Thymus (tissue), 11 donors: ENCODE measurements at regions not wholly inside any gene's neighbourhood (a gene's known extent, or its start where the extent isn't known, plus 50 kb on each side); places are given as distances from the start of the nearest gene placed in this dataset.
A peak's percentile ranks its signal among the peaks of the same experiment; 100 is the strongest.
"Not testable (repeated sequence)": the region's sequence is repeated elsewhere in the genome, so short reads cannot be mapped to it uniquely, and the experiment has no call there.

Source experiments
- DNase-seq, 9 donors: peaks; one replicate each; pipeline ENCODE4 v3.0.0-alpha.2; 2013; ENCODE audit warnings: low spot score in 9 of 9, low read depth in 6 of 9, missing footprints in 1 of 9
- H3K27ac ChIP-seq, 2 donors: one replicate each; pipeline ENCODE4 v1.5.1; 2013; ENCODE audit warnings: control low read depth in 1 of 2, low read depth in 1 of 2, low read length in 1 of 2, mild to moderate bottlenecking in 1 of 2, moderate library complexity in 1 of 2
- H3K27me3 ChIP-seq, 2 donors: one replicate each; pipeline ENCODE4 v1.5.1; 2013; ENCODE audit warnings: low read length in 1 of 2; ENCODE audit not compliant: control insufficient read depth in 2 of 2, insufficient read depth in 1 of 2
- H3K36me3 ChIP-seq, 2 donors: one replicate each; pipeline ENCODE4 v1.5.1; 2013; ENCODE audit warnings: low read length in 1 of 2, mild to moderate bottlenecking in 1 of 2, moderate library complexity in 1 of 2; ENCODE audit not compliant: control insufficient read depth in 2 of 2, insufficient read depth in 2 of 2
- H3K4me1 ChIP-seq, 2 donors: one replicate each; pipeline ENCODE4 v1.5.1; 2013; ENCODE audit warnings: low read length in 2 of 2; ENCODE audit not compliant: control insufficient read depth in 2 of 2, insufficient read depth in 2 of 2
- H3K4me3 ChIP-seq, 2 donors: one replicate each; pipeline ENCODE4 v1.5.1; 2013; ENCODE audit warnings: low read length in 2 of 2, control low read depth in 1 of 2, mild to moderate bottlenecking in 1 of 2
- H3K9me3 ChIP-seq, 2 donors: one replicate each; pipeline ENCODE4 v1.5.1; 2013; ENCODE audit warnings: low read length in 1 of 2, mild to moderate bottlenecking in 1 of 2; ENCODE audit not compliant: control insufficient read depth in 2 of 2, insufficient read depth in 1 of 2
- WGBS: extraction: QIAGEN DNeasy Blood & Tissue Kit; methylation state at CpG from one replicate; pipeline ENCODE4 v1.1.7; 2013; 5-methylcytosine and 5-hydroxymethylcytosine counted together
- donor health status: healthy.

DNA sequence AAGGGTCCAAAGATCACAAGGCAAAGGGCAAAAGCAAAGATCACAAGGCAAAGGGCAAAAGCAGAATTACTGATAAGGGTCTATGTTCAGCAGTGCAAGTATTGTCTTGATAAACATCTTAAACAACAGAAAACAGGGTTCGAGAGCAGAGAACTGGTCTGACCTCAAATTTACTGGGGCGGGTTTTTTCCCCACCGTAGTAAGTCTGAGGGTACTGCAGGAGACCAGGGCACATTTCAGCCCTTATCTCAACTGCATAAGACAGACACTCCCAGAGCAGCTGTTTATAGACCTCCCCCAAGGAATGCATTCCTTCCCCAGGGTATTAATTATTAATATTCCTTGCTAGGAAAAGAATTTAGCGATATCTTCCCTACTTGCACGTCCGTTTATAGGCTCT lies 61.3 kb downstream of the ZNF860 start:
- H3K9me3 ChIP-seq, H3K27me3 ChIP-seq, H3K4me1 ChIP-seq, H3K36me3 ChIP-seq, H3K4me3 ChIP-seq, DNase-seq, H3K27ac ChIP-seq: not testable (repeated sequence)
- WGBS = 97% methylated on average over 6 of the region's 6 CpGs

DNA sequence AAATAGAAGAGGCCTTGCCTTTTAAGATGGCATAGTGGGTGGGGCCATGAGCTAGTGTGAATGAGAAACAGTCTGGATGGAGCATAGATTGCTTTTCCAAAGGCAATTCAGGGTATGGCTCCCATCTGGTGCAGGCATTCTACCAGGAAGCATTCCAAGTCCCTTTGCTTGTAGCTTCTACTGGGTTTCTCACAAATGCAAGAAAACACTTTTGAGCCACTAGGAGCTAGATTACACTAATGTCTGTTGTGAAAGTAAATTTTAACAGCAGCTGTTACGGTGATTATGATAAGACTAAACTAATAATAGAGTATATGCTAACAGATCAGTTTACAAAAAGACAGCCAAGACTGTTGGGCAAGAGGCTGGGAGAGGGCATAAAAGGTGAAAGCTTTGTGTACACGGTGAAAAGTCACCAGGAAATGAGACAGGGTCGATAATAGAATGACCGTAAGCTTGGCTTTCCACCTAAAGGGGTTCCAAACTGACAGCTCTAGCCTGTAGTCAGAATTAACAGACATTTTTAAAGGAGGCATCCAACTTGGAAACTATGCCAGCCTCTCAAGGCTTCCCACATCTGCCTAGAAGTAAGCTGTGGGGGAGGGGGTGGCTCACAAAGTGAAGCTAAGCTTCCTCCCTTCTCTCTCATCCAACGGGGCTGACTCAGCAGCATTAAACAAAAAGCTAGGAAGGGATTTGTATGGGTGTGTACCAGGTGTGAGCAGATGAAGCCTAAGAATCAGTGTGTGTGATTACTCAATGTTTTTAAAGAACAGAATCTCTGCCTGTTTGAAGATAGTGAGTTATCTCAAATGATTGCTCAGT lies 61.1 kb upstream of the GPD1L start:
- H3K36me3 ChIP-seq = no peaks in the 10 kb centered on the region
- peak in 1 of 9 donors; percentile 6 for DNase-seq
- 80% methylated on average over 5 of the region's 5 CpGs for WGBS
- no peaks in the 10 kb centered on the region for H3K27me3 ChIP-seq
- peaks cover 0 to 7% of the 10 kb centered on the region in 2 donors for H3K9me3 ChIP-seq
- H3K4me1 ChIP-seq = no peaks in the 10 kb centered on the region
- H3K27ac ChIP-seq = peak overlapping the region in 1 of 2 donors; percentile 11
- H3K4me3 ChIP-seq = no peak overlapping the region

DNA sequence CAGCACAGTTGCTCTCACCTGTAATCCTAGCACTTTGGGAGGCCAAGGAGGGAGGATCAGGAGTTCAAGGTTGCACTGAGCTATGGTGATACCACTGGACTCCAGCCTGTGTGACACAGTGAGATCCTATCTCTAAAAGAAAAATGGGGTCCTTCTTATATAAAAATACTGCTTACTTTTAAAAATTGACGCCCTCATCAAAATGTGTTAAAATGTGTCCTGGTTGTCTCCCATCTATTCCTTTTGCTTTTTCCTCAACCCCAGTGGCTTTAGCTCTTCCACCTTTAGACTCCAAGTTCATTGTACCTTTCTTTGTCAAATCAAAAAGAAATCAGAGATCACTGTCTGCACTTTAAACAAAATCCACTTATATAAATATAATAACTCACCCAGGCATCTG lies 60.3 kb upstream of the GPD1L start:
- 100% methylated on average over 1 of the region's 1 CpG for WGBS
- H3K27ac ChIP-seq = no peak overlapping the region

DNA sequence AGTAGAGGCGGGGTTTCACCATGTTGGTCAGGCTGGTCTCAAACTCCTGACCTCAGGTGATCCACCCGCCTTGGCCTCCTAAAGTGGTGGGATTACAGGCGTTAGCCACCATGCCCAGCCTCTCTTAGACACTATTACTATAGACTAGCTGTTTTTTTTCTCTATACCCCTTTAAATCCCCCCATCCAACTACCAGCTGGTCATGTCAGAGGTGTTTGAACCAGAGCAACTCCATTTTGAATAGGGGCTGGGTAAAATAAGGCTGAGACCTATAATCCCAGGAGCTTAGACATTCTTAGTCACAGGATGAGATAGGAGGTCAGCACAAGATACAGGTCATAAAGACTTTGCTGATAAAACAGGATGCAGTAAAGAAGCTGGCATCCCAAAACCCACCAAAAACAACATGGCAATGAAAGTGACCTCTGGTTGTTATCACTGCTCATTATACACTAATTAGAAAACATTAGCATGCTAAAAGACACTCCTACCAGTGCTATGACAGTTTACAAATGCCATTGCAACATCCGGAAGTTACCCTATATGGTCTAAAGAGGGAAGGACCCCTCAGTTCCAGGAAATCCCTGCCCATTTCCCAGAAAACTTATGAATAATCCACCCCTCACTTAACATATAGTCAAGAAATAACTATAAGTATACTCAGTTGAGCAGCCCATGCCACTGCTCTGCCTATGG lies 57.8 kb upstream of the GPD1L start:
- H3K27me3 ChIP-seq = no peaks in the 10 kb centered on the region
- no peaks in the 10 kb centered on the region for H3K9me3 ChIP-seq
- no peak for DNase-seq
- no peaks in the 10 kb centered on the region for H3K36me3 ChIP-seq
- H3K4me1 ChIP-seq = no peaks in the 10 kb centered on the region
- 94% methylated on average over 4 of the region's 4 CpGs for WGBS
- no peak overlapping the region for H3K27ac ChIP-seq
- H3K4me3 ChIP-seq = no peak overlapping the region

More for the DNA sequence above, 60.3 kb upstream of the GPD1L start:
- peaks cover 0 to 7% of the 10 kb centered on the region in 2 donors for H3K9me3 ChIP-seq
- H3K4me1 ChIP-seq = no peaks in the 10 kb centered on the region
- no peaks in the 10 kb centered on the region for H3K36me3 ChIP-seq
- H3K27me3 ChIP-seq = no peaks in the 10 kb centered on the region
- H3K4me3 ChIP-seq = no peak overlapping the region
- DNase-seq = no peak

DNA sequence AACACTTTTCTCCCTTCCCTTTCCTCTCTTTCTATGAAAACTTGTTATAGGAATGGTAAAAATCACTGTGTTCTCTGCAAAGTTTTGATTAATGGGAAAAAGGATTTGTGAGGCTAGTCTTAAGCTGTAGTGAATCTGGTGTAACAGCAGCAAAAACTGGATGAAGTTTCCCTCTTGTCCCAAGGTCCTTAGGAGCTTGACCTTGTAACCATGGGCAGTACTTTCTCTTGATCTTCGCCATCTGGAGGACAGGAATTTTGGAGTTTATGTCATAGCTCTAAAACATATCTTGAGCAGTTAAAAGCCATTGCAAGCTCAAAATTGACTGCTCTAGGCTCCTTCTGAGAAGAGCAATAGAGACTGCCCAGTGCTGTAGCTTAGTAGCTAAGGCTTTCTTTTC lies 56.5 kb upstream of the GPD1L start:
- Histone ChIP-seq H3K36me3 (no peaks in the 10 kb centered on the region), H3K4me3 (no peak overlapping the region), H3K4me1 (no peaks in the 10 kb centered on the region), H3K27me3 (no peaks in the 10 kb centered on the region), H3K9me3 (no peaks in the 10 kb centered on the region), H3K27ac (no peak overlapping the region)
- WGBS = 98% methylated on average over 1 of the region's 1 CpG
- no peak for DNase-seq

DNA sequence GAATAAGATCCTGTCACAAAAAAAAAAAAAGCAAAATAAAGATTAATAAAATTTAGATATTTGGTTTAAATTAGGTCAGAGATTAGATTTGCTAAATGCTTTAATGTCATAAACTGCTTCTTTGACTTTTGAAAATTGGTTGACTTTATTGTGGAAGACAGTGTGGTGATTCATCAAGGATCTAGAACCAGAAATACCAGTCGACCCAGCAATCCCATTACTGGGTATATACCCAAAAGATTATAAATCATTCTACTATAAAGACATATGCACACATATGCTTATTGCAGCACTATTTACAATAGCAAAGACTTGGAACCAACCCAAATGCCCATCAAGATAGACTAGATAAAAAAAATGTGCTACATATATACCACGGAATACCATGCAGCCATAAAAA lies 54.2 kb upstream of the GPD1L start:
- 76% methylated on average over 2 of the region's 2 CpGs for whole genome bisulfite sequencing
- H3K4me3 ChIP-seq, H3K36me3 ChIP-seq, H3K27me3 ChIP-seq, H3K27ac ChIP-seq, H3K9me3 ChIP-seq, H3K4me1 ChIP-seq, DNase-seq: not testable (repeated sequence)

DNA sequence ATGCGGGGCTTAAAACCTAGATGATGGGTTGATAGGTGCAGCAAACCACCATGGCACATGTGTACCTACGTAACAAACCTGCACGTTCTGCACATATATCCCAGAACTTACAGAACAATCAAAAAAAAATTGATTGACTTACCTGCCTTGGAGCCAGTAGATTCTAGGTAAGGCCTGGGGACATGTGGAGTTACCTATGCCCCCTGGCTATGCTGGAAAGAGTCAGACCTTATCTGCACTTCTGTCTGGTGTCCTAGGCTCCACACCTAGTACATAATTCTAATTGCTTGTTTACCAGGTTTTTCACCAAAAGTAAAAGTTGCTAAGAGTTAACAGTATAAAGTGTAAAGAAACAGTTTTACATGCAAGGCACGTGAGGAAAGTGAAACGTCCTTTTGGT lies 53.6 kb upstream of the GPD1L start:
- not testable (repeated sequence) for H3K27me3 ChIP-seq, H3K9me3 ChIP-seq, H3K4me3 ChIP-seq, H3K4me1 ChIP-seq, DNase-seq, H3K27ac ChIP-seq, H3K36me3 ChIP-seq
- 86% methylated on average over 5 of the region's 5 CpGs for WGBS

DNA sequence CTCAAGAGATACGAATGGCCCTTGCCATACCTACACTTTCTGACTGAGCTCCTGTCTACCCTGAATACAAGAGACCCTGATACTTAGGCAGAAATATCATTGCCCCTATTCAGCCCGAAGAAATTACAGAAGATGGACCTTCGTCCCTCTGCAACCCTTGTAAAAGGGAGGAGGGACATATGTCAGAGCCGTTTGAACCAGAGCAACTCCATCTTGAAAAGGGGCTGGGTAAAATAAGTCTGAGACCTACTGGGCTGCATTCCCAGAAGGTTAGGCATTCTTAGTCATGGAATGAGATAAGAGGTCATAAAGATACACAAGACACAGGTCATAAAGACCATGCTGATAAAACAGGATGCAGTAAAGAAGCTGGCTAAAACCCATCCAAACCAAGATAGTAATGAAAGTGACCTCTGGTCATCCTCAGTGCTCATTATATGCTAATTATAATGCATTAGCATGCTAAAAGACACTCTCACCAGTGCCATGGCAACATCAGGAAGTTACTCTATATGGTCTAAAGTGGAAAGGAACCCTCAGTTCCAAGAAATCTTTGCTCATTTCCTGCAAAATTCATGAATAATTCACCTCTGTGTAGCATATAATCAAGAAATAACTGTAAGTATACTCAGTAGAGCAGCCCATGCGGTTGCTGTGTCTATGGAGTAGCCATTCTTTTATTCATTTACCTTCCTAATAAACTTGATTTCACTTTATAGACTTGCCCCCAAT lies 49.7 kb upstream of the GPD1L start:
- no peak overlapping the region for H3K27ac ChIP-seq
- WGBS = 97% methylated on average over 5 of the region's 5 CpGs
- H3K9me3 ChIP-seq = no peaks in the 10 kb centered on the region
- H3K4me3 ChIP-seq = no peak overlapping the region
- no peak for DNase-seq
- H3K36me3 ChIP-seq = no peaks in the 10 kb centered on the region
- H3K27me3 ChIP-seq = no peaks in the 10 kb centered on the region
- no peaks in the 10 kb centered on the region for H3K4me1 ChIP-seq
